Gastroesophageal sphincter (tissue), 3 donors: ENCODE measurements at regions not wholly inside any gene's neighbourhood (a gene's known extent, or its start where the extent isn't known, plus 50 kb on each side); places are given as distances from the start of the nearest gene placed in this dataset.

Experiments
- CTCF ChIP-seq, 4 experiments: fragments of 200-600 bp in 2 of 4; fragments of 450-650 bp in 2 of 4; sonication (generic) in 1 of 4; IDR thresholded peaks; one replicate each; pipeline ENCODE4 v1.5.1; 2017 to 2019; ENCODE audit warnings: antibody characterized with exemption in 4 of 4, mild to moderate bottlenecking in 2 of 4, moderate library complexity in 2 of 4
- EP300 ChIP-seq: sonication (generic); formaldehyde crosslinking; IDR thresholded peaks from one replicate; pipeline ENCODE4 v1.6.1; 2017; ENCODE audit warnings: antibody characterized with exemption, mild to moderate bottlenecking
- POLR2A ChIP-seq, 2 donors: fragments of 450-650 bp; IDR thresholded peaks; one replicate each; pipeline ENCODE4 v1.6.1; 2017; ENCODE audit warnings: antibody characterized with exemption in 2 of 2, mild to moderate bottlenecking in 2 of 2, moderate library complexity in 1 of 2
- POLR2AphosphoS5 ChIP-seq: sonication (generic); formaldehyde crosslinking; IDR thresholded peaks from one replicate; pipeline ENCODE4 v1.6.1; 2017; ENCODE audit warnings: antibody characterized with exemption

DNA sequence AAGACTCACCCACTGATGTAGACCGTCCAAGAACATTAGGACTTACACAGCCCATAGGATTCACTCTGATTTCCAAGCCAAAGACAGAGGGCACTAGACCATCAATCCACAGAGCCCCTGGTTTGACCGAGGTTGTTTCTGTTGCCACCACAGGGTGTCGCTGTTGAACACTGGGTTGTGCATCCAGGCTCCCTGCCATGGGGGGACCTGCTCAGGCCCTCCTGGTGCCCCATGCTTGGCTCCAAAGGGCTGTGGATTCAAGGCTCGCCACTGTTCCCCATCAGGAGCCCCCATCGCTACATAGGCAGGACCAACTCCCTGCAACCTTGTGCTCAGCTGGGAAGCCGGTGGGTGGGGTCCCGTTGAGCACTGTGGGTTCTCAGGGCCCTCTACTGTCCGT, 128.0 kb upstream of the ANO1 start:
- no peak for TF ChIP-seq CTCF (IDR thresholded peaks at IDR 0.05)
- TF ChIP-seq POLR2A (IDR thresholded peaks at IDR 0.05) = no peak
- TF ChIP-seq EP300 = no peak
- no peak for TF ChIP-seq POLR2AphosphoS5
